Mononuclear cell (primary cell): ENCODE measurements at regions not wholly inside any gene's neighbourhood (a gene's known extent, or its start where the extent isn't known, plus 50 kb on each side); places are given as distances from the start of the nearest gene placed in this dataset.
"Not testable (repeated sequence)": the region's sequence is repeated elsewhere in the genome, so short reads cannot be mapped to it uniquely, and the experiment has no call there.

Source experiments
- H3K27me3 ChIP-seq: 2 replicates; pipeline ENCODE4 v1.6.0; 2011; ENCODE audit warnings: low read length, control low read depth; ENCODE audit not compliant: insufficient read depth
- H3K4me1 ChIP-seq: 2 replicates; pipeline ENCODE4 v1.5.1; 2011; ENCODE audit warnings: mild to moderate bottlenecking, low read length, control low read depth; ENCODE audit not compliant: insufficient read depth
- H3K4me3 ChIP-seq: 2 replicates; pipeline ENCODE4 v1.5.1; 2011; ENCODE audit warnings: mild to moderate bottlenecking, low read length, moderate library complexity
- H3K9me3 ChIP-seq: 2 replicates; pipeline ENCODE4 v1.5.1; 2011; ENCODE audit warnings: low read depth, mild to moderate bottlenecking, control low read depth, low read length

DNA sequence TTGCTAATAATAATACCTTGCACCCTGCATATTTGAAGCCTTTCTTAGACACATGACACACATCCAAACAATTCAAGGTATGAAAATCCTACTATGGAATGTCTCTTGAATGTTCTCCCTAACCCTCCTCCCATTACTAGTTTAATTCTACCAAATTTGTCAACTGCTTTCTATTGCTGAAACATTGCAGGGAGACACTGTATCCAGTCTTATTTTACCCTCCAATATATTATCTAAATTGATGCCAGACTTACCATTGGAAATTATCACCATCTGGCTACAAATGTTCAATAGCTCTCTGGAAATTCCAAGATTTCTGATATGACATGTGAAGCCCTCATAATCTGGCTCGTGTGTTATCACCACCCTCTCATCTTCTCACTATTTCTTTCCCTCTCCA, 1027.3 kb upstream of the CITED2 start:
- Histone ChIP-seq H3K27me3 (no peaks in the 10 kb centered on the region), H3K9me3 (no peaks in the 10 kb centered on the region), H3K4me3 (no peak overlapping the region), H3K4me1 (no peaks in the 10 kb centered on the region)

DNA sequence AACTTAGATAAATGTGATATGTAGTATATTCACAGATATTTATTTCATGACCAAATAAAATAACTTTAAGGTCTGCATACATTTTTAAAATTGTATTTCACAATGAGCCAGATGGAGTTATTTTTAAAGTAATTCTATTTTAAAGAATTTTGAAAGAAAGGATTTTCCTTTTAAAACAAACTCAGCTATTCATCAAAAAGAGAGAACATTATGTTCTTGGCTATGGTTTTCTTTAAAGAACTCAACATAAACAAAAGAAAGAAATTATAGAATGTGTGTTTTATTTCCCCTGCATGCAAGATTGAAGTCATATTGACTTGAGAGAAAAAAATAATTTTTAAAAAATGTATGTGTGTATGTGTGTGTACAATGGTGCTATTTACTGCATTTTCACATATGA, 1023.6 kb upstream of the CITED2 start:
- Histone ChIP-seq H3K9me3 (no peaks in the 10 kb centered on the region), H3K4me3 (no peak overlapping the region), H3K27me3 (no peaks in the 10 kb centered on the region), H3K4me1 (no peaks in the 10 kb centered on the region)

DNA sequence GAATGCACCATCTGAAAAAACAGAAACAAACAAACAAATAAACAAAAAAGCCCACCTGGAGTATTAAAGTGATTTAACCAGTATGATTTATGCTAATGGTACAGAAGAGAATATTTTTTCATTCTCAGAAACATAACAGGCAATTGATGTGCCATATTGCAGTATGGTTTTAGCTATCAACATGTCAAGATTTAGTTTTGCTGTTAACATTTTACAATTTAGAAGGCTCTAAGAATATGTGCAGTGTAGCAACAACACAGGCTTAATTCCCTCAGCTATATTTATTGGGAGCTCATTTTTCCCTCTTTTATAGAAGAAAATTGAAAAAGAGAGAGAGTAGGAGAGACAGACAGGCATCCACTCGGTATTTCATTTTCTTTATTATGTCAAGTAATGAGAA, 1022.7 kb upstream of the CITED2 start:
- Histone ChIP-seq H3K27me3 (no peaks in the 10 kb centered on the region), H3K4me3 (no peak overlapping the region), H3K4me1 (no peaks in the 10 kb centered on the region), H3K9me3 (no peaks in the 10 kb centered on the region)

DNA sequence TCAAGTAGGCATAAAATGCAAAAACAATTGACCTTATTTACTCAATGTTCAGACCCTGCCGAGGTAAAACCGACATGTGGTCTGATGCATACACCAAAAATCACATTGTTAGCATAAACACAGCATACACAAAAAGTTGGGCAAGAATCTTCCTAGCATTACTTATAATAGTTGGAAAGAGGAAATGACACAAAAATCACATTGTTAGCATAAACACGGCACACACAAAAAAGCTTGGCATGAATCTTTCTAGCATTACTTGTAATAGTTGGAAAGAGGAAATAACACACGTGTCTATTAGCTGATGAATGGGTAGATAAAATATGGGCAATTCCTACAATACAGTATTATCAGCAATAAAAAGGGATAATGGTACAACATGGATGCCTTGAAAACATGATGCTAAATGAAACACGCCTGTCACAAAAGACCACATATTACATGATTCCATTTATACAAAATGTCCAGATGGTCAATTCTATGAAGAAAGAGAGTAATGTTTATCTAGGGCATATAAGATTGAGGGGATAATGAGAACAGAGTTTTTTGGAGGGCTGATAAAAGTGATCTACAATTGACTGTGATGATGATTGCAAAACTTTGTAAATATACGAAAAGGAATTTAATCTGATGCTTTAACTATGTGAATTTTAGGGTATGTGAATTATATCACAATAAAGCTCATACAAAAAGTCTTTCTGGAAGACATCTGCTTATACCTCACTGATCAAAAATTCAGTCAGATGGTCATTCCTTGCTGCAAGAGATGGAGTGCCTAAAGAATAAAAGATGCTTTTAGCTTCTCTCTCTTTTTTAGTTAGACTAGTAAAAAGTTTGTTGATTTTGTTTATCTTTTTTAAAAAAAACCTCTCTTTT, 1019.5 kb upstream of the CITED2 start:
- no peaks in the 10 kb centered on the region for H3K27me3 ChIP-seq
- no peaks in the 10 kb centered on the region for H3K4me1 ChIP-seq
- H3K4me3 ChIP-seq = no peak overlapping the region
- no peaks in the 10 kb centered on the region for H3K9me3 ChIP-seq

DNA sequence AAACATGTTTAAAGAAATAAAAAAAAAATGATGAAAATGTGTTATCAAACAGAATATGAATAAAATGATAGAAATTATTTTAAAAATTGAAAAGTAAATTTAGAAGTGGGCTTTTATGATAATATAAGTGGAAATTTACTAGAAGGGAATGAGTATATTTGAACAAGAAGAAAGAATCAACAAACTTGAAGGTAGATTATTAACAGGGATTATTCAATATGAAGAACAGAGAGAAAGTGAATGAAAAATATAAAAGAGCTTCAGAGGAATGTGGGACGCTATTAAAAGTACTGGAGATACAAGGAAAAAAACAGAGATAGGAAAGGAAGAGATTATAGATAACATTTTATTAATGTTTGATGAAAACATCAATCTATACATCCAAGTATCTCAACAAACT, 1014.4 kb upstream of the CITED2 start:
- H3K27me3 ChIP-seq = no peaks in the 10 kb centered on the region
- H3K9me3 ChIP-seq = no peaks in the 10 kb centered on the region
- no peak overlapping the region for H3K4me3 ChIP-seq

DNA sequence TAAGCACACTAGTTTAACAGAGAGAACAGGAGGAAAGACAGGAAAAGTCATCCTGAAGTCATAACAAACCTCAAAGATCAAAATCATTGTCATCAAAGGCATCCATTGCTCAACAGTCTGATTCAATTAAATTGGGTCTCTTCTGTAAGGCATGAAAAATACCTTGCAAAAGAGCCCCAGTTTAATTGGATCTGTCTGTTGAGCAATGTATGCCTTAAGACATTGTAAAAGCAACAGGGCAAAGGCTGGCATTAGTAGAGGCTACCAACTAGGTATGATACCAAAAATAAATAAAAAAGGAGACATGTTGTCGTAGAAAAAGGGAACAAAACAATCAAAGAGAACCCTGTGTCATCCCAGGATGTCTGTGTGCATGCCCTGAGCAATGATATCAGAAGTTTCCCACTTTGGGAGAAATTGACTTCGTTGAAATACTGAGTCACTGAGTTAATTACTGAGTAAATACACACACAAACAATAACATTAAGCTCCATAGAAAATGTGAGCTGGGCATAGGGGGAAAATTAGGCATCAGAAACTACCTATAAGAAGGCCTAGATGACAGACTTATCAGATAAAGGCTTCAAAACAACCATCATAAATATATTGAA, 1013.8 kb upstream of the CITED2 start:
- H3K4me1 ChIP-seq = no peaks in the 10 kb centered on the region
- no peaks in the 10 kb centered on the region for H3K9me3 ChIP-seq
- H3K27me3 ChIP-seq = no peaks in the 10 kb centered on the region
- no peak overlapping the region for H3K4me3 ChIP-seq

More for the DNA sequence above, 1014.4 kb upstream of the CITED2 start:
- H3K4me1 ChIP-seq = no peaks in the 10 kb centered on the region

DNA sequence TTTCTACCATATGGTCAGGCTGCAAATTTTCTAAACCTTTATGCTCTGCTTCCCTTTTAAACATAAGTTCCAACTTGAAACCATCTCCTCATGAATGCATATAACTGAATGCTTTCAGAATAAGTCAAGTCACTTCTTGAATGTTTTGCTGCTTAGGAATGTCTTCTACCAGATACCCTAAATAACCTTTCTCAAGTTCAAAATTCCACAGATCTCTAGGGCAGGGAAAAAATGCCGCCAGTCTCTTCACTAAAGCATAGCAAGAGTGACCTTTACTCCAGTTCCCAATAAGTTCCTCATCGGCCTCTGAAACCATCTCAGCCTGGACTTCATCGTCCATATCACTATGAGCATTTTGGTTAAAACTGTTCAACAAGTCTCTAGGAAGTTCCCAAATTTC, 1011.2 kb upstream of the CITED2 start:
- H3K4me3 ChIP-seq = no peak overlapping the region

DNA sequence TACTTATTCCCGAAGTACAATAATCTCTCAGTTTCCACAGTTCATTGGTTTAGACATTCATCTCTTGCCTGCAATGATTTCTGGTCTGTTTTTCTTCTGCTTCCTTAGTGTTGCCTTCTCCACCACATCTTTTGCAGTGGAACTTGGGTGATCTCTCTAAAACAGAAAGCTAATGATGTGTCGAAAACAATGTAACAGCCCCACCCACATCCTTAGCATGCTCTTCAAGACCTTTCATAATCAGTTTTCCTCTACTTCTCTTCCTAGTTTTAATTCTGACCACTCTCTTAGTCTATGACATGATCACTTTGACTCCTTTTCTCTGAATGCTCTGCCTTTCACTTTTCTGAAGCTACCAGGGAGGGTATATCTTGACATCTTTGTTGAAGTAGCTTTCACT, 1007.9 kb upstream of the CITED2 start:
- Histone ChIP-seq H3K4me3 (no peak overlapping the region), H3K4me1 (no peaks in the 10 kb centered on the region), H3K9me3 (no peaks in the 10 kb centered on the region), H3K27me3 (no peaks in the 10 kb centered on the region)

More for the DNA sequence above, 1011.2 kb upstream of the CITED2 start:
- no peaks in the 10 kb centered on the region for H3K9me3 ChIP-seq
- H3K27me3 ChIP-seq = no peaks in the 10 kb centered on the region
- H3K4me1 ChIP-seq = no peaks in the 10 kb centered on the region

DNA sequence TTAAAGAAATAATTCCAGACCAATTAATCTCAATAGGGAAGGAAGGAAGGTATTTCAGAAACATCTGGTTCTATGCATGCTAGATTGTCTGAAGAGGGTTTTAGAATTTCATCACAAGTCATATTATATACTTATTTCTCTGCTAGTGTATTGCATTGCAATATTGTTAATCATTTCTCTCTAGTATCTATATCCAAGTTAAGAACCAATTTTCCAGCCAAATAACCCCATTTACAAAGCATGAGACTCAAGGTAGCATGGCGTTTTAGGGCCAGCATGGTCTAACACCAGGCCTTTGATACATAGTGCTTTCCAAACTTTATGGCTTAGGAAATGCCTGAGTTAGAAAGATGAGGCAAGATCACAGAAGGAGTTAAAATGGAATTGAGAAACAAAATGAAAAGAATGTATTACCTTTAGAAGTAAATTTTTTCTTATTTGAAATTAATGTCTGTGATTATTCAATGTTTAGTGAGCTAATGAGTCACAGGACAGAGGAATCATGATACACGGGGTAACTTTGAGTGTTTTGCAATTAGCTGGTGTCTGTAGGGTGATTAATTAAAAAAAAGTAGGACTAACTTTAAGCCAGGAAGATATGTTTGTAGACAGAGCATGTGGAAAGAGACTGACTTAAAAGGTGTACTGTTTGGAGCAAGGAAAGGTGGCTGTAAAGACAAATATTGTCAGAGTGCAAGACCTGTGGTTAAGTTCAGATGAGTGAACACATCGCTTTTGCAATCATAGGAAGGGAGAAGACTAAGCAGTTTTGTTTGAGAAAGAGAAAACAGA, 1006.2 kb upstream of the CITED2 start:
- H3K9me3 ChIP-seq = no peaks in the 10 kb centered on the region
- H3K4me3 ChIP-seq = no peak overlapping the region
- no peaks in the 10 kb centered on the region for H3K4me1 ChIP-seq
- no peaks in the 10 kb centered on the region for H3K27me3 ChIP-seq

DNA sequence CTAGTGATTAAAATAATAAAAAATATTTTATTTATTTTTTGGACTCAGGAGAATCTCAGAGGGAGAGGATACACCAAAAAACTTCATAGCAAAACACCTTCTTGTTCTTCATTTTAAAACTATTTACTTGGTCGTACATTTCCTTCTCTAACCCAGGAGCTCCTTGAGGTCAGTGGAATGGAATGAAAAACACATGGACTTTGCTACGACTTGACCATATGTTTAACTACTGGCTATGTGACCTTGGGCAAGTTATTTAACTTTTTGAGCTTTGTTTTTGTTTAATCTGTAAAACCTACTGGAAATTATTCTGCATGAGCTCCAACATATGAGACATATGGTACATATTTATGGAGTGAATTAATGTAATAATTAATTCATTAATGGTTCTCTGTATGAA, 1005.5 kb upstream of the CITED2 start:
- Histone ChIP-seq H3K9me3 (no peaks in the 10 kb centered on the region), H3K4me1 (no peaks in the 10 kb centered on the region), H3K27me3 (no peaks in the 10 kb centered on the region), H3K4me3 (no peak overlapping the region)

DNA sequence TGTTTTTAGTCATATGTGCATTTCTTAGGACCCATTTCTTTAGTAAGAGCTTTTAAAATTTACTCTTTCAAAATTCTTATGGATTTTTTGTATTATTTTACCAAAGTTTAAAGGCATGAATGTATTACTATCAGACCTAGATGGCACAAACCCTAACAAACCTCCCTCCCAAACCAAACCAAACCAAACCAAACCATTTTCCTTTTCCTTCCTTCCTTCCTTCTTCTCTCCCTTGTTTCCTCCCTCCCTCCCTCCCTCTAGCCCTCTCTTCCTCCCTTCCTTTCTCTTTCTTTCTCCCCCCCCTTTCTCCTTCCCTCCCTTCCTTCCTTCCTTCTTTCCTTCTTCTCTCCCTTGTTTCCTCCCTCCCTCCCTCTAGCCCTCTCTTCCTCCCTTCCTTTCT, 1001.8 kb upstream of the CITED2 start:
- Histone ChIP-seq H3K9me3 (no peaks in the 10 kb centered on the region), H3K4me1 (no peaks in the 10 kb centered on the region), H3K4me3 (no peak overlapping the region), H3K27me3 (peaks cover 2% of the 10 kb centered on the region)

DNA sequence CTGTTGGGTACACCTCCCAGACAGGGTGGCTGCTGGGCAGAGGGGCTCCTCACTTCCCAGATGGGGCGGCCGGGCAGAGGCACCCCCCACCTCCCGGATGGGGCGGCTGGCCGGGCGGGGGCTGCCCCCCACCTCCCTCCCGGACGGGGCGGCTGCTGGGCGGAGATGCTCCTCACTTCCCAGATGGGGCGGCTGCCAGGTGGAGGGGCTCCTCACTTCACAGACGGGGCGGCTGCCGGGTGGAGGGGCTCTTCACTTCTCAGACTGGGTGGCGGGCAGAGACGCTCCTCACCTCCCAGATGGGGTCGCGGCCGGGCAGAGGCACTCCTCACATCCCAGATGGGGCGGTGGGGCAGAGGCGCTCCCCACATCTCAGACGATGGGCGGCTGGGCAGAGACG, 999.3 kb upstream of the CITED2 start:
- H3K4me3 ChIP-seq, H3K9me3 ChIP-seq, H3K4me1 ChIP-seq, H3K27me3 ChIP-seq: not testable (repeated sequence)

DNA sequence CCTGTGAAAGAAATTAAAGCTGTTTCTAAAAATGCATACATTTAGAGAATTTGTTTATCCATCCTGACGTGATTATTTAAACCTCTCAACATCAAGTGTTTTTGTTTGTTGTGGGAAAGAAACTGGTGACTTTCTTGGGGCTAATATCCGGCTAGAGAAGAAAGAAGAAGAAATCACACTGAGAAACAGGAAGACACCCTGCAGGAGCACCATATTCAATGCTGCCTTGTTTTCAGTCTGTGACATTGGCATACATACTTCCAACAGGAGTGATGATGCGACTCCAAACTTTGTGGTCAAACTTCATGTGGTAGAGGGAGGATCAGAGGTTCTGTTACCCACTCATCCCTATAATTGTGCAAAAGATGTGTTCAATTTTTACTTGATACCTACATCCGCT, 997.6 kb upstream of the CITED2 start:
- Histone ChIP-seq H3K27me3 (peaks cover 2% of the 10 kb centered on the region), H3K4me1 (no peaks in the 10 kb centered on the region), H3K9me3 (no peaks in the 10 kb centered on the region), H3K4me3 (no peak overlapping the region)

DNA sequence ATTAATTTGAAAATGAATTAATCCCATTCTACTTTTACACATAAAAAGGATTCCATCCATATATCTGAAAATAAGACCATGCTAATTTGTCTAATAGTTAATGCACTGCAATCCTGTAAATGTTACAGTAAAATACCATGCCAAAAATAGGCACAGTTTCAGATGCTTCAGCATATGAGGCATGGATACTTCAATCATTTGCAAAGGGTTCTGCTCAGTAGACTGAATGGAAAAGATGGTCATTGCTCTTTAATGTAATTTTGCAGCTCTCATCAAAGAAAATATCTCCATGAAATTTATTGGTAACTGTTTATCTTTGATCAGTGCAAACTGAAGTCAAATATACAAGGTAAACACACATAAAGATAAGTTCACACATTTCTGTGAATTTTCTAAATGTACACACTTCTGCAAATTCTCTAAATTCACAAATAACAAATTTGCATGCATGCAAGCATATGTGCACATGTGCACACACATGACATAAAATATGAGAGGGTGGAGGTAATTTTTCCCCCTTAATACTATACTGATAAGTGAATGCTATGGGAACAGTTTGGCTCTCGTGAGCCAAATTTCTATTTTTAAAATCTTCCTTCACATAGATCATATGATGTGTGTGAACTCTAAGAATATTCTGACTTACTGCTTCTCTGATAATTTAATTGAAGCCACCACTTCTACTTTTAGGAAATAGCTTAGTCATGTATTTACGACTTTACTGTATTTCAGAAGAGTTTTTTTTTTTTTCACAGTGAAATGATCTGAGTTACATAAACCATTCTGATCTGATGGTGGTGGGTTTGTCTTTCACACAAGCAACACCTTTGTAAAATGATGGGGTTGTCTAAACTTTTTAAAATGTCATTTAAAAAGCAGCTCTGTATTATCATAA, 996.8 kb upstream of the CITED2 start:
- peaks cover 2% of the 10 kb centered on the region for H3K27me3 ChIP-seq
- H3K4me3 ChIP-seq = no peak overlapping the region
- no peaks in the 10 kb centered on the region for H3K9me3 ChIP-seq
- H3K4me1 ChIP-seq = no peaks in the 10 kb centered on the region
